IMR-90 (cell line): ENCODE measurements at regions not wholly inside any gene's neighbourhood (a gene's known extent, or its start where the extent isn't known, plus 50 kb on each side); places are given as distances from the start of the nearest gene placed in this dataset.
A peak's percentile ranks its signal among the peaks of the same experiment; 100 is the strongest.

ENCODE experiments used
- BHLHE40 ChIP-seq: fragments of 150-350 bp; IDR thresholded peaks from 2 replicates; pipeline ENCODE4 v1.6.1; 2016; ENCODE audit warnings: mild to moderate bottlenecking, low read depth, low read length
- CTCF ChIP-seq: conservative IDR thresholded peaks from 2 replicates; pipeline ENCODE4 v1.5.1; 2012; ENCODE audit warnings: mild to moderate bottlenecking, low read depth, low read length, improper control_type of control experiment
- POLR2A ChIP-seq: IDR thresholded peaks from 2 replicates; pipeline ENCODE4 v1.6.1; 2012; ENCODE audit warnings: mild to moderate bottlenecking, low read depth, low read length
- RAD21 ChIP-seq: IDR thresholded peaks from 2 replicates; pipeline ENCODE4 v1.6.1; 2012; ENCODE audit warnings: low read length, improper control_type of control experiment
- RCOR1 ChIP-seq: IDR thresholded peaks from 2 replicates; pipeline ENCODE4 v1.6.1; 2012; ENCODE audit warnings: mild to moderate bottlenecking, low read length, improper control_type of control experiment; ENCODE audit not compliant: insufficient replicate concordance
- RFX5 ChIP-seq: IDR thresholded peaks from 2 replicates; pipeline ENCODE4 v1.8.0; 2012; ENCODE audit warnings: low read depth, mild to moderate bottlenecking, low read length, moderate library complexity

GRCh38 chr15:79218588-79219200, 63.8 kb upstream of the ANKRD34C start:
- TF ChIP-seq RFX5 (no peak), CTCF (peak; percentile 36), POLR2A (no peak), RCOR1 (no peak), BHLHE40 (no peak), RAD21 (no peak)
